Globus pallidus (tissue), 1 donor: ENCODE measurements at regions not wholly inside any gene's neighbourhood (a gene's known extent, or its start where the extent isn't known, plus 50 kb on each side); places are given as distances from the start of the nearest gene placed in this dataset.
A peak's percentile ranks its signal among the peaks of the same experiment; 100 is the strongest.
"Not testable (repeated sequence)": the region's sequence is repeated elsewhere in the genome, so short reads cannot be mapped to it uniquely, and the experiment has no call there.

Source experiments
- DNase-seq: peaks from one replicate; pipeline ENCODE4 v3.0.0-alpha.2; 2015; ENCODE audit warnings: low spot score

DNA sequence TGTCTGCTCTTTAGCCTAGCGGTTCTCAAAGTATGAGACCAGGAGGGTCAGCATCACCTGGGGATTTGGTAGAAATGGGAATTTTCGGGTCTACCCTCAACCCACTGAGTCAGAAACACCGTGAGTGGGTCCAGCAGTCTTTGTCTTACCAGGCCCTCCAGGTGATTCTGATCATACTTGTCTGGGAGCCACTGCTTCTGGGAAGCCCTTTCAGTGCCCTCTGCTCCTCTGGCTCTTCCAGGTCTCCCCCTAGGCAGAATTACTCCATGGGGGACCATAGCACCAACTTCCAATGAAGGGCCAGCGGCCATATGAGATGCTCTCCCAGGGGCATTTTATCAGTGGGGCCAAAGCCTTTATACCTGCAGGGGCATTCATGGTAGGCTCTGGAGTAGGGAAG is 81.0 kb upstream of the ETV3 start:
- no peak for DNase-seq

GRCh38 chr1:157218671-157219070 is 80.5 kb upstream of the ETV3 start:
- DNase-seq: no peak

DNA sequence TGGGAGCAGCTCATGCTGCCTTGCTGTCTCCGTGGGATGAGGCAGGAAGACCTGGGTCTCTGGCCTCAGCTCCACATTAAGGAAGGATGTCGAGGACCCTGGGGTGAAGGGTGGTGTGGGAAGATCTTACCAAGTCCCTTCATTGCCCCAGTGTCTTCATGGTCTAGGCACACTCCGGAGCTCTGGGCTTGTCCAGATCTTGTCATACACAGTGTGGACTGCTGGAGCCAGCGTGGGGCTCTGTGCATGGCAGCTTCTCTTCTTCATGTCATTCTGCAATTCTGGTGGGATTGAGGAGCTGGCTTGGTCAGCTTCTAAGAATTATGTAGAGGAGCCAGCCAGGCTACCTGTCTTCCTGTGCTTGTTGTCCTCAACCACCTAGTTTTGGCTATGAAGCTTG is 79.3 kb upstream of the ETV3 start:
- DNase-seq: no peak

DNA sequence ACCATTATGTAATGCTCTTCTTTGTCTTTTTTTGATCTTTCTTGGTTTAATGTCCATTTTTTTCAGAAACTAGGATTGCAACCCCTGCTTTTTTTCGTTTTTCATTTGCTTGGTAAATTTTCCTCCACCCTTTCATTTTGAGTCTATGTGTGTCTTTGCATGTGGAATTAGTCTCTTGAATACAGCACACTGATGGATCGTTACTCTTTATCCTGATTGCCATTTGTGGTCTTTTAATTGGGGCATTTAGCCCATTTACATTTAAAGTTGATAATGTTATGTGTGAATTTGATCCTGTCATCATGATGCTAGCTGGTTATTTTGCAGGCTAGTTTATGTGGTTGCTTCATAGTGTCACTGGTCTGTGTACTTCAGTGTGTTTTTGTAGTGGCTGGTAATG is 75.6 kb upstream of the ETV3 start:
- DNase-seq: no peak

DNA sequence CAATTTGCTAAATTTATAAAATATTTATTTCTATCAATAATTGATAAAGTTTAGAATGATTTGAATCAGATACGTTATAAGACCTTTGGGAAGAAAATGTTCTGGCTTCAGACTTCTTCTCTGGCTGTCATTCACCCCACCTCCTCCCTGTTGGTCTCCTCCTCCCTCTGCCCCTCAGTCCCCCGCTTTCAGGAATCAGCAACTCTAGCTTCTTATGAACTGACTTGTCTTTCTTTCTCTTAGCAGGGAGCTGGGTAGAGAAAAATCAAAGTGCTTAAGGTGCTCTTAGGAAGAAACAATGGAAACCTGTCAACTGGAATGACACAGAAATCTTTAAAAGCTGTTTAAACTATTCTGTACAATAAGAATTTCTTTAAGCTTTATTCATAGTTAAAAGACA is 71.3 kb upstream of the ETV3 start:
- no peak for DNase-seq

- DNase-seq: not testable (repeated sequence)
Measured at GRCh38 chr1:157205982-157206381, 67.8 kb upstream of the ETV3 start.

GRCh38 chr1:157203166-157203565 is 65.0 kb upstream of the ETV3 start:
- no peak for DNase-seq

GRCh38 chr1:157202331-157202730 is 64.1 kb upstream of the ETV3 start:
- DNase-seq: no peak

DNA sequence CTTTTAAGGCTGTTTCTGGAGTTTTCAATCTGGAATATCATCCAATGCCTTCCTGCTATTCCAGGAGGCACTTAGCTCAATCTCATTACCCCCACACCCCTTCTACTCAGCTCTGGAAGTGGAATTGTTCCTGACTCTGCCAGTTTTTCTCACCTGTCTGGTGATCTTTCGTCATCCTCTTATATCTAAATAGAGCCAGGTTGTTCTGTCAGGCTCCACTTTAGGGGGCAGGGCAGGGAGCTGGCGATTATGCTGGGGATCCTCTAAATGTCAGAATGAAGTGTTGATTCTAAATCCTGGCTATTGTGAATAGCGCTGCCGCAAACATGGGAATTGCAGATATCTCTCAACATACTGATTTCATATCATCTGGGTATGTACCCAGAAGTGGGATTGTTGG is 63.6 kb upstream of the ETV3 start:
- no peak for DNase-seq

DNA sequence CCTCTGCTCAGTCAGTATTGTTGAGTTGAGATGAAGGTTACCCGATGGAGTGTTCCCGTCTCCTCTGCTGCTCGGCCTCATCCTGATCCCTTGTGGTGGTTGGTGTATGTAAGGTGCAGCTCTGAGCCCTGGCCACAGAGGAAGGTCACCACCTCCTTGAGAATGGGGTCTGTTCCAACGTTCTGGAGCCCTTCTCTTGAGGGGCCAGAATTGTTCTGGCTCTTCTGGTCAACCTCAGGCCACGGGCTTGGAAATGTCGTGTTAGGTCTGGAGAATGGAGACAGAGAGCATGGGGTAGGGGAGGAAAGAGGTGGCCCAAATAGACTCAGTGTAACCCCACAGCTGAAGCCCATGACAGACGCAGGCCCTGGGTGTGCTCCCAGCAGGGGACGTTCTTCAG is 62.3 kb upstream of the ETV3 start:
- DNase-seq: no peak

GRCh38 chr1:157199421-157199755 is 61.2 kb upstream of the ETV3 start:
- DNase-seq: no peak

DNA sequence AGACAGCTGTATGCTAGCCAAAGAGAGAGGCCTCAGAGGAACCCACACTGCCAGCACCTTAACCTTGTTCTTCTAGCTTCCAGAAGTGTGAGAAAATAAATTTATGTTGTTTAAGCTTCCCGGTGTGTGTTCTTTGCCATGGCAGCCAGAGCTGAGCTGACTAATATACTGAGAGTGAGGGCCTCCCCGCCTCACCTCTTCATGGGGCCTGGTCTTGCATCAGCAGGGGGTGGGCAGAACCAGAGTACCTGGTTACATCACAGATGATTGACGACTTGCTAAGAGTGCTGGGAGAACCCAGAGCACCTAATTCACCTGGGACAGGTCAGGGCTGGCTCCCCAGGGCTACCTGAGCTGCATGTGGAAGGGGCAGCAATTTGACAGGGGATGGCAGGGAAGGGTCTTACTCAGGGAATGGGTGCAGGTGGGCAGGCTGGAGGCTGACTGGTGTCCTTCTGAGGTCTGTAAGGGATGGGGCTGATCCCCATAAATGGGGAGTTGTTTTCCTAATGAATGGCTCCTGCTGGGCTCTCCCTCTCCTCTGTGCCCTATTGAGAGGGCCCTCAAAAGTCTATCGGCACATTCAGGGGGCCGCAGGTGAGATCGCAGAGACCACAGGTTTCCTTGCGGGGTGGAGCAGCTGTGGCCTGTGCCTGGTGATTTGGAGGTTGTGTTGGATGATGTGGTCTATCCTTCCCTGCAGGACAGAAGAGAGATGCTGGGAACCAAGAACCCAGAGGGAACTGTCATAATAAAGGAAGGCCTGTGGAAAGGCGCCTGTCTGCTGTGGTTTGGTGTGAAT is 60.6 kb upstream of the ETV3 start:
- DNase-seq: no peak

- no peak for DNase-seq
Measured at GRCh38 chr1:157197906-157198435, 59.8 kb upstream of the ETV3 start.

- not testable (repeated sequence) for DNase-seq
Measured at GRCh38 chr1:157196670-157197456, 58.7 kb upstream of the ETV3 start.

DNA sequence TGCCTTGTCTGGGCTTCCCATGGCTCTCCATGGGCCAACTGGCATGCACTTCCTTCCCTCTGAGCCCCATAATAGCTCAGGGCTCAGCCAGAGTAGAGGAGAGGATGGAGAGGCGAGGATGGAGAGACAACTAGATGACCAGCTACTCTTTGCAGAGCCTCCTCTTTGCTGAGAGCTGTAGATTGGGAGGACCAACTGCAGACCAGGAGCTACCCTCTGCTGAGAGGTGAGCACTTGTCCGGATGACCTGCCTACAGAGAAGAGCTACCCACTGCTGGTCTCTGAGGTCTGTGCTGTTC is 58.0 kb upstream of the ETV3 start:
- no peak for DNase-seq

DNA sequence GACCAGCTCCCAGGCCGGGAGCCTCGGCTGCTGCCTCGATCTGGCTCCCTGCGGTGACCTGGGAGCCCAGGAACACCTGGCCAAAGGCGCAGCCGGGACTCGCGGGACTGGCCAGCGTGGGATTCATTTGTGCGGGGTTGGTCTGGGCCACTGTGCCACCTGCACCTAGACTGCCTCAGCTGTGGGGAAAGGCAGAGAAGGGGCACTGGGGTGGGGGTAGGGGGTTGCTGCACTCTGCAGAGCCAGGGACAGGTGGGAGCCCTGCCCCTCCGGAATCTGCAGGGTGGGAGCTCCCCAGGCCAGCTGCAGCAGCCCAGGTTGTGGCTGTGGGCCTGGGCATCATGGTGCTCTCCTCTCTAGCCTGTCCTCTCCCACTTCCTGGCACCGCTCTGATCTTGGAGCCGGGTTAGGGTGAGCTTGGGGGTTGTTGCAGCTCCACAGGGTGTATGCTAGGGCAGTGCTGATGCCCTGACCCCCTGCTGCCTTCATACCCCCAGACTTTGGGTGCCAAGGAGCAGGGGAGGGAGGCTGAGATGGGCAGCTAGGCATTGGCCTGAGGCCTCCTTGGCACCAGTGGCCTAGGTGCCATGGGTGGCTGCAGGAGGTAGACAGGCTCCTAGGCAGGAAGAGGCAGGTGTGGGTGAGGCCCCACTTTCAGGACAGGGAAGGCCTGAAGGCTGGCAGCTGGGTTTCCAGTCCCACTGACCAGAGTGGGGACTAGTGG is 57.5 kb upstream of the ETV3 start:
- no peak for DNase-seq

- DNase-seq: no peak
Measured at GRCh38 chr1:157194731-157195520, 56.7 kb upstream of the ETV3 start.

GRCh38 chr1:157193702-157194391 is 55.7 kb upstream of the ETV3 start:
- peak; percentile 11 for DNase-seq

DNA sequence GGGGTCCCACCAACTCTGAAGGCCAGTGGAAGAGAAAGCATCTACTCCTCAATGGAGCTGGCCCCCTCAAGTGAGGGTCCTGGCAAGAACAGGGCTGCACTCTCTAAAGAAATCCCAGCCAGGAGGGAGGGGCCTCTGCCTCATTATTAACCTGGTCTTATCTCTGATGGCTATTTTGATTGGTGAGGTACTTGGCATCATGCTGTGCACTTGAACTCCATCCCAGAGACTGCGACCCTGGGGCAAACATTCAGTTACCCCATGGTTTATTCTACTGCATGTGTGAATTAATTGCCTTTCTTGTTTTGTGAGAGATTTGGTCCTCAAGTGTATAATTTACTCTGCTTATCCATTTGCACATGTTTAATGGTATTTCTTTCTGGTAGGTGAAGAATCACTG is 55.0 kb upstream of the ETV3 start:
- no peak for DNase-seq

GRCh38 chr1:157189986-157190982 is 52.1 kb upstream of the ETV3 start:
- no peak for DNase-seq
